GM21576 (cell line): ENCODE measurements at regions not wholly inside any gene's neighbourhood (a gene's known extent, or its start where the extent isn't known, plus 50 kb on each side); places are given as distances from the start of the nearest gene placed in this dataset.
"Not testable (repeated sequence)": the region's sequence is repeated elsewhere in the genome, so short reads cannot be mapped to it uniquely, and the experiment has no call there.

Experiments used
- ATAC-seq: cut with Tn5 transposase; IDR thresholded peaks from one replicate; pipeline ENCODE4 v1.9.1; 2021; ENCODE audit warnings: mild to moderate bottlenecking, moderate library complexity; ENCODE audit not compliant: unreplicated experiment

GRCh38 chr2:155600296-155600695, 732.2 kb downstream of the NR4A2 start:
- no peak for ATAC-seq

- no peak for ATAC-seq
These were observed 732.7 kb downstream of the NR4A2 start for GRCh38 chr2:155599834-155600233.

- ATAC-seq, result no peak
These were observed 748.8 kb downstream of the NR4A2 start for GRCh38 chr2:155583674-155584195.

- no peak for ATAC-seq
These were observed 757.6 kb downstream of the NR4A2 start for GRCh38 chr2:155574941-155575340.

- ATAC-seq, result no peak
These were observed 785.0 kb downstream of the NR4A2 start for GRCh38 chr2:155547571-155547970.

GRCh38 chr2:155546721-155547555, 785.6 kb downstream of the NR4A2 start:
- no peak for ATAC-seq

GRCh38 chr2:155539028-155539427, 793.5 kb downstream of the NR4A2 start:
- not testable (repeated sequence) for ATAC-seq

GRCh38 chr2:155528034-155528433, 804.5 kb downstream of the NR4A2 start:
- ATAC-seq, result no peak

- no peak for ATAC-seq
These were observed 807.3 kb downstream of the NR4A2 start for GRCh38 chr2:155525199-155525598.

- ATAC-seq, result no peak
These were observed 812.9 kb downstream of the NR4A2 start for GRCh38 chr2:155519529-155520130.

GRCh38 chr2:155518094-155518493, 814.4 kb downstream of the NR4A2 start:
- no peak for ATAC-seq

- ATAC-seq, result no peak
These were observed 815.2 kb downstream of the NR4A2 start for GRCh38 chr2:155517362-155517761.

- no peak for ATAC-seq
These were observed 814.8 kb downstream of the KCNJ3 start for GRCh38 chr2:155513248-155513647.

- ATAC-seq, result no peak
These were observed 804.3 kb downstream of the KCNJ3 start for GRCh38 chr2:155502766-155503165.

GRCh38 chr2:155498106-155498505, 799.6 kb downstream of the KCNJ3 start:
- no peak for ATAC-seq

GRCh38 chr2:155494744-155495143, 796.2 kb downstream of the KCNJ3 start:
- no peak for ATAC-seq

- ATAC-seq, result no peak
These were observed 786.8 kb downstream of the KCNJ3 start for GRCh38 chr2:155485141-155485842.

GRCh38 chr2:155481141-155481540, 782.6 kb downstream of the KCNJ3 start:
- ATAC-seq, result no peak

- ATAC-seq, result not testable (repeated sequence)
These were observed 773.5 kb downstream of the KCNJ3 start for GRCh38 chr2:155472018-155472417.

GRCh38 chr2:155456222-155456621, 757.7 kb downstream of the KCNJ3 start:
- no peak for ATAC-seq

- ATAC-seq, result no peak
These were observed 744.4 kb downstream of the KCNJ3 start for GRCh38 chr2:155442755-155443372.
